A549 (cell line): ENCODE measurements at regions not wholly inside any gene's neighbourhood (a gene's known extent, or its start where the extent isn't known, plus 50 kb on each side); places are given as distances from the start of the nearest gene placed in this dataset.

ENCODE experiments used
- ATAC-seq, 2 experiments: fragments of 200-7000 bp in 1 of 2; fragments of >200 bp in 1 of 2; cut with Nextera tagmentation in 1 of 2; cut with Tn5 transposase in 1 of 2; 3 replicates each; pipeline versions ENCODE4 v1.8.0 to v1.9.1; 2018 to 2020; ENCODE audit warnings: mild to moderate bottlenecking in 1 of 2, moderate library complexity in 1 of 2
- CTCF ChIA-PET: fragments of 300-600 bp; sonication (Branson Sonifier 250); formaldehyde crosslinking; extraction: SDS; loops from one replicate; lab custom pipeline; 2021; ENCODE audit warnings: antibody characterized with exemption, inconsistent platforms; lab: Yijun Ruan, JAX
- POLR2A ChIA-PET: fragments of 350-600 bp; formaldehyde crosslinking; extraction: SDS; loops from one replicate; lab custom pipeline; 2021; ENCODE audit warnings: antibody characterized with exemption, inconsistent platforms; lab: Yijun Ruan, JAX
- DNase-seq, 2 experiments: peaks; one replicate each; pipeline versions ENCODE4 v3.0.0 to v3.0.0-alpha.2; 2011 to 2016; ENCODE audit warnings: low read depth in 1 of 2, low spot score in 1 of 2
- FAIRE-seq: peaks from 2 replicates; lab custom pipeline; 2011; peaks lifted over from hg19 to GRCh38; lab: Jason Lieb, UNC
- H3K27ac ChIP-seq, 2 experiments: fragments of >200 bp; sonication (Bioruptor Twin); formaldehyde crosslinking; 3 replicates each; pipeline ENCODE4 v1.5.1; 2016 to 2017
- H3K4me1 ChIP-seq: fragments of >200 bp; sonication (Bioruptor Twin); formaldehyde crosslinking; 3 replicates; pipeline ENCODE4 v1.6.1; 2016
- H3K4me2 ChIP-seq: fragments of >200 bp; sonication (Bioruptor Twin); formaldehyde crosslinking; 3 replicates; pipeline ENCODE4 v1.6.1; 2016
- H3K4me3 ChIP-seq: fragments of >200 bp; sonication (Bioruptor Twin); formaldehyde crosslinking; 3 replicates; pipeline ENCODE4 v1.5.1; 2016
- H3K9me3 ChIP-seq: fragments of >200 bp; sonication (Bioruptor Twin); formaldehyde crosslinking; 3 replicates; pipeline ENCODE4 v1.6.1; 2016
- BCL3 ChIP-seq: fragments of >200 bp; sonication (Bioruptor Twin); formaldehyde crosslinking; IDR thresholded peaks from 3 replicates; pipeline ENCODE4 v1.6.1; 2016
- CHD2 ChIP-seq: fragments of 150-350 bp; IDR thresholded peaks from 2 replicates; pipeline ENCODE4 v1.6.1; 2014; ENCODE audit warnings: low read length; ENCODE audit not compliant: partially characterized antibody
- CHD4 ChIP-seq: fragments of 200-600 bp; sonication (generic); IDR thresholded peaks from 2 replicates; pipeline ENCODE4 v1.6.1; 2016; ENCODE audit warnings: antibody characterized with exemption, mild to moderate bottlenecking, borderline replicate concordance
- CTCF ChIP-seq: fragments of >200 bp; sonication (Bioruptor Twin); formaldehyde crosslinking; IDR thresholded peaks from 3 replicates; pipeline ENCODE4 v1.5.1; 2016
- E2F6 ChIP-seq: IDR thresholded peaks from 2 replicates; pipeline ENCODE4 v1.6.1; 2012; ENCODE audit warnings: low read depth, borderline replicate concordance
- EHF ChIP-seq: fragments of 250-450 bp; sonication (Bioruptor Pico); IDR thresholded peaks from 2 replicates; pipeline ENCODE4 v1.5.0; 2020; ENCODE audit warnings: mild to moderate bottlenecking
- EP300 ChIP-seq, 2 experiments: fragments of >200 bp; sonication (Bioruptor Twin); formaldehyde crosslinking; IDR thresholded peaks; 2 replicates in 1 of 2; 3 replicates in 1 of 2; pipeline ENCODE4 v1.6.1; 2016 to 2017
- FOSB ChIP-seq: fragments of 250-450 bp; sonication (Bioruptor Pico); IDR thresholded peaks from 2 replicates; pipeline ENCODE4 v1.5.0; 2020; ENCODE audit warnings: mild to moderate bottlenecking, moderate library complexity
- GATA3 ChIP-seq: IDR thresholded peaks from 2 replicates; pipeline ENCODE4 v1.6.1; 2012; ENCODE audit warnings: borderline replicate concordance
- HEYL ChIP-seq: fragments of 250-450 bp; sonication (Bioruptor Pico); IDR thresholded peaks from 2 replicates; pipeline ENCODE4 v1.8.0; 2021; ENCODE audit warnings: mild to moderate bottlenecking, moderate library complexity
- HOXA7 ChIP-seq: fragments of 250-450 bp; sonication (Bioruptor Pico); IDR thresholded peaks from 2 replicates; pipeline ENCODE4 v1.5.0; 2020; ENCODE audit warnings: mild to moderate bottlenecking, moderate library complexity
- JUN ChIP-seq, 2 experiments: fragments of >200 bp; sonication (Bioruptor Twin); formaldehyde crosslinking; IDR thresholded peaks; 2 replicates in 1 of 2; 3 replicates in 1 of 2; pipeline ENCODE4 v1.6.1; 2016 to 2017
- JUNB ChIP-seq: fragments of >200 bp; sonication (Bioruptor Twin); formaldehyde crosslinking; IDR thresholded peaks from 2 replicates; pipeline ENCODE4 v1.6.1; 2016
- KDM5A ChIP-seq: fragments of 200-600 bp; sonication (generic); IDR thresholded peaks from 2 replicates; pipeline ENCODE4 v1.6.1; 2016; ENCODE audit warnings: antibody characterized with exemption, mild to moderate bottlenecking
- NFE2L2 ChIP-seq: fragments of 150-350 bp; conservative IDR thresholded peaks from 2 replicates; pipeline ENCODE4 v1.6.1; 2014; ENCODE audit warnings: low read length
- NR3C1 ChIP-seq: fragments of >200 bp; sonication (Bioruptor Twin); formaldehyde crosslinking; IDR thresholded peaks from 3 replicates; pipeline ENCODE4 v1.6.1; 2017
- PBX3 ChIP-seq: IDR thresholded peaks from 2 replicates; pipeline ENCODE4 v1.6.1; 2012
- PHF8 ChIP-seq: fragments of 200-600 bp; sonication (generic); IDR thresholded peaks from 2 replicates; pipeline ENCODE4 v1.6.1; 2016; ENCODE audit warnings: low read depth, mild to moderate bottlenecking, antibody characterized with exemption, moderate library complexity, borderline replicate concordance
- POLR2A ChIP-seq: IDR thresholded peaks from 2 replicates; pipeline ENCODE4 v1.6.1; 2012; ENCODE audit warnings: mild to moderate bottlenecking, low read length
- RAD21 ChIP-seq, 2 experiments: fragments of >200 bp in 1 of 2; sonication (Bioruptor Twin) in 1 of 2; formaldehyde crosslinking in 1 of 2; IDR thresholded peaks in 1 of 2; conservative IDR thresholded peaks in 1 of 2; 2 replicates in 1 of 2; 3 replicates in 1 of 2; pipeline ENCODE4 v1.6.1; 2012 to 2018; ENCODE audit warnings: inconsistent platforms in 1 of 2
- RCOR1 ChIP-seq: fragments of 150-350 bp; IDR thresholded peaks from 2 replicates; pipeline ENCODE4 v1.6.1; 2014; ENCODE audit warnings: antibody characterized with exemption, low read length, low read depth
- RNF2 ChIP-seq: fragments of 200-600 bp; sonication (generic); IDR thresholded peaks from 2 replicates; pipeline ENCODE4 v1.6.1; 2016; ENCODE audit warnings: low read depth, mild to moderate bottlenecking, antibody characterized with exemption, moderate library complexity, borderline replicate concordance
- SREBF2 ChIP-seq: fragments of 450-650 bp; IDR thresholded peaks from 2 replicates; pipeline ENCODE4 v1.6.1; 2014; ENCODE audit warnings: mild to moderate bottlenecking, moderate library complexity
- TP53 ChIP-seq: fragments of 250-450 bp; sonication (Bioruptor Pico); IDR thresholded peaks from 2 replicates; pipeline ENCODE4 v1.5.0; 2021; ENCODE audit warnings: mild to moderate bottlenecking, moderate library complexity
- ZSCAN20 ChIP-seq: fragments of 250-450 bp; sonication (Bioruptor Pico); IDR thresholded peaks from 2 replicates; pipeline ENCODE4 v1.8.0; 2022; ENCODE audit warnings: mild to moderate bottlenecking, moderate library complexity
- WGBS: methylation state at CpG from one replicate; pipeline ENCODE4 v1.1.6; 2017; ENCODE audit errors: missing lambda C conversion rate; 5-methylcytosine and 5-hydroxymethylcytosine counted together
- TF ChIP-seq, protein P1 (sequence below): fragments of >200 bp; sonication (Bioruptor Twin); formaldehyde crosslinking; IDR thresholded peaks from 2 replicates; pipeline ENCODE4 v1.6.1; 2016
- TF ChIP-seq, protein P2 (sequence below): IDR thresholded peaks from 2 replicates; pipeline ENCODE4 v1.6.1; 2012

DNA sequence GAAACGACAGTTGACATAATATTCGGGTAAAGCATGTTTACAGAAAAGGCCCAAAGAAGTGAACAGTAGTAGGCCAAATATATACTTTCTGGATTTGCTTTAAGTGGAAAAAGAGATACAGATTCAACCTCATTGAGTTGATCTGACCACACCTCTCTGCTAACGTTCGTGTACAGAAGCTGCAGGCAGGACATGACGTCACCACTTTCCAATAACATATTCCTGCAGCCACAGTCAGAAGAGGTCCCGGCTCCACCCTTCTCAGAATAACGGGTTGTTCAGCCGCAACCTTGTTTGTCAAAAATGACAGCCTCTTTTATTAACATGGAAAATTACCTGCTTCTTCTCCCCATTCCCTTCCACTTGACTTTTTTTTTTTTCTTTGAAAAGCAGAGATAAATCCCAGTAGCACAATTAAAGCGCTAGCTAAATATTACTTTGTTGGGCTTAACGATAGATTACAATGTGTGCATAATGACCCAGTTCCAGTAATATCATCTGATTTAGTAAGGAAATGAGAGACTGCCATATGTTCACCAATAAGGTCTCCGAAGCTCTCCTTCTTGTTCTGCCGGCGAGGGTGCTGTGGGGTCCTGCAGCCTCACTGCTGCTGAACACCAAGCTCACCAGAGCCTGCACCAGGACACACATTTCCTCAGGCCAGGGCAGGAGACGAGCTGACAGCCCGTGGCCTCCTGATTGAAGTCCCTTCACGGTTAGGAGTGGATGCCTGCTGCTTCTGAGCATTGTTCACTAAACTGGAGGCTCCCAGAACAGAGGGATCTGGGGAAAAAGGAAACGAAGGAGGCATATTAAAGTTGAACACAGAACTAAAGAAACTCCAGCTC lies 451.0 kb upstream of the SALL3 start:
- ATAC-seq (no peak), DNase-seq (no peak), FAIRE-seq (no peak)
- no peak overlapping the region for H3K4me3 ChIP-seq
- H3K9me3 ChIP-seq: no peaks in the 10 kb centered on the region
- CTCF ChIA-PET: no interaction called here
- no peak for TF ChIP-seq EHF
- no peak for TF ChIP-seq GATA3
- no peak for TF ChIP-seq RNF2
- TF ChIP-seq E2F6: no peak
- no peak for TF ChIP-seq HEYL (CRISPR knock-in tag)
- H3K4me1 ChIP-seq: no peaks in the 10 kb centered on the region
- H3K4me2 ChIP-seq: no peak overlapping the region
- POLR2A ChIA-PET: no interaction called here
- WGBS: 22% methylated on average over 17 of the region's 17 CpGs
- H3K27ac ChIP-seq: no peak overlapping the region

DNA sequence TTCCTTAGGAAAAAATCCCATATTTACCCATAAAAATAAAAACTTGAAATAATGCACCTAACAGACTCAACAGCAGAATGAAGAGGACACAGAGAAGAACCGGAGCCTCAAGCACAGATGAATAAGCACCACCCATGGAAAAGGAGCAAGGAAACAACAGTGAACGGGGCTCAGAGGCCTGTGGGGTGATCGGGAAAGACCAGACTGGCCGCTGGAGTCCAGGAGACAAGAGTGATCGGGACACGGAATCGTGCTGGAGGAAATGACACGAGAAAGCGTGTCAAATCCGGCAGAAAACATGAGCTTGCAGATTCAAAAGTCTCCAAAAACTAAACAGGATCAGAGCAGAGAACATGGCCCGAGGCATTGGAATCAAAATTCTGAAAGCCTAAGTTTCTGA lies 448.0 kb upstream of the SALL3 start:
- ATAC-seq (no peak), DNase-seq (no peak), FAIRE-seq (no peak)
- Histone ChIP-seq H3K27ac (no peak overlapping the region), H3K4me3 (no peak overlapping the region), H3K4me2 (no peak overlapping the region), H3K4me1 (no peaks in the 10 kb centered on the region), H3K9me3 (no peaks in the 10 kb centered on the region)
- CTCF ChIA-PET: no interaction called here
- POLR2A ChIA-PET: no interaction called here
- 40% methylated on average over 11 of the region's 11 CpGs for WGBS
- TF ChIP-seq EP300 (IDR thresholded peaks at IDR 0.05): no peak
- TF ChIP-seq CHD4: no peak
- no peak for TF ChIP-seq ZSCAN20 (CRISPR knock-in tag)
- no peak for TF ChIP-seq CTCF
- TF ChIP-seq POLR2A: no peak
- no peak for TF ChIP-seq RAD21 (conservative IDR thresholded peaks at IDR 0.05 in 1 of 2, IDR thresholded peaks at IDR 0.05 in 1 of 2)
- no peak for TF ChIP-seq TP53 (CRISPR knock-in tag)
- TF ChIP-seq JUN (IDR thresholded peaks at IDR 0.05): no peak
- TF ChIP-seq JUNB: no peak
- TF ChIP-seq, protein P1, sequence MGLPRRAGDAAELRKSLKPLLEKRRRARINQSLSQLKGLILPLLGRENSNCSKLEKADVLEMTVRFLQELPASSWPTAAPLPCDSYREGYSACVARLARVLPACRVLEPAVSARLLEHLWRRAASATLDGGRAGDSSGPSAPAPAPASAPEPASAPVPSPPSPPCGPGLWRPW: no peak
- TF ChIP-seq, protein P2, sequence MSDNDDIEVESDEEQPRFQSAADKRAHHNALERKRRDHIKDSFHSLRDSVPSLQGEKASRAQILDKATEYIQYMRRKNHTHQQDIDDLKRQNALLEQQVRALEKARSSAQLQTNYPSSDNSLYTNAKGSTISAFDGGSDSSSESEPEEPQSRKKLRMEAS: no peak
- TF ChIP-seq CHD2: no peak
- no peak for TF ChIP-seq FOSB

GRCh38 chr18:78538669-78539440 lies 440.8 kb upstream of the SALL3 start:
- 46% methylated on average over 17 of the region's 20 CpGs for WGBS
- no peak for FAIRE-seq
- Histone ChIP-seq H3K4me2 (no peak overlapping the region), H3K9me3 (no peaks in the 10 kb centered on the region), H3K4me1 (no peaks in the 10 kb centered on the region), H3K27ac (no peak overlapping the region), H3K4me3 (no peak overlapping the region)
- POLR2A ChIA-PET: no interaction called here
- CTCF ChIA-PET: no interaction called here
- no peak for DNase-seq
- no peak for ATAC-seq
- TF ChIP-seq CHD2 (no peak), PHF8 (no peak), RCOR1 (no peak), NFE2L2 (no peak), BCL3 (no peak), SREBF2 (no peak), HOXA7 (no peak), RAD21 (conservative IDR thresholded peaks at IDR 0.05 in 1 of 2, IDR thresholded peaks at IDR 0.05 in 1 of 2) (no peak), KDM5A (no peak), NR3C1 (no peak), PBX3 (no peak), TP53 (CRISPR knock-in tag) (no peak), HEYL (CRISPR knock-in tag) (no peak), EHF (no peak), E2F6 (no peak)
- TF ChIP-seq, protein P2: no peak
